Pancreas (tissue), 10 donors: ENCODE measurements at regions not wholly inside any gene's neighbourhood (a gene's known extent, or its start where the extent isn't known, plus 50 kb on each side); places are given as distances from the start of the nearest gene placed in this dataset.

Experiments
- ATAC-seq, 4 donors: fragments of 200-7000 bp; cut with Tn5 transposase; one replicate each; pipeline versions ENCODE4 v1.8.0 to v1.9.1; 2020; ENCODE audit warnings: mild to moderate bottlenecking in 4 of 4, moderate library complexity in 4 of 4
- DNase-seq, 6 donors: peaks; one replicate each; pipeline ENCODE4 v3.0.0-alpha.2; 2020
- FAIRE-seq: peaks from 2 replicates; lab custom pipeline; 2012; peaks lifted over from hg19 to GRCh38; lab: Jason Lieb, UNC
- H3K27ac ChIP-seq, 4 donors: fragments of 200-600 bp; sonication (generic); 1 replicate in 3 of 4; 2 replicates in 1 of 4; pipeline versions ENCODE4 v1.5.0 to v1.8.0; 2020
- H3K27me3 ChIP-seq, 4 donors: fragments of 200-600 bp; one replicate each; pipeline ENCODE4 v1.8.0; 2021
- H3K36me3 ChIP-seq, 3 donors: fragments of 200-600 bp; sonication (generic) in 1 of 3; one replicate each; pipeline versions ENCODE4 v1.5.0 to v1.8.0; 2020 to 2021
- H3K4me1 ChIP-seq, 3 donors: fragments of 200-600 bp; one replicate each; pipeline ENCODE4 v1.8.0; 2021
- H3K4me3 ChIP-seq, 4 donors: fragments of 200-600 bp; sonication (generic) in 2 of 4; one replicate each; pipeline versions ENCODE4 v1.5.0 to v1.8.0; 2020 to 2021
- H3K9me3 ChIP-seq, 4 donors: fragments of 200-600 bp; one replicate each; pipeline ENCODE4 v1.8.0; 2021
- CTCF ChIP-seq, 4 donors: fragments of 200-600 bp; sonication (generic) in 3 of 4; IDR thresholded peaks; one replicate each; pipeline versions ENCODE4 v1.5.0 to v1.8.0; 2021; ENCODE audit warnings: antibody characterized with exemption in 4 of 4
- WGBS, 2 donors: extraction: QIAGEN DNeasy Blood & Tissue Kit; methylation state at CpG; one replicate each; pipeline ENCODE4 v1.1.7; 2013; 5-methylcytosine and 5-hydroxymethylcytosine counted together
- intact Hi-C, 3 donors: fragments of 100-400 bp; cut with DNase I; formaldehyde crosslinking; loops; one replicate each; pipeline versions ENCODE4 v1.11.1 to v1.14.2; 2022
- donor health status: healthy with polysubstance abuse.
- donor health status: DM: no; HTN: no; CAD: no; lungs with moderate emphysema.
- donor health status: DM: no; HTN: no; CAD: no.
- donor health status: control.
- donor health status: control.
- donor health status: Bipolar disorder and iron deficiency.
- donor health status: DM: yes; HTN: yes; CAD: no.
- donor health status: DM: no; HTN: no; CAD: no.
- donor health status: DM: no; HTN: no; CAD: no.
- donor health status: DM: yes; HTN: yes; CAD: no.

DNA sequence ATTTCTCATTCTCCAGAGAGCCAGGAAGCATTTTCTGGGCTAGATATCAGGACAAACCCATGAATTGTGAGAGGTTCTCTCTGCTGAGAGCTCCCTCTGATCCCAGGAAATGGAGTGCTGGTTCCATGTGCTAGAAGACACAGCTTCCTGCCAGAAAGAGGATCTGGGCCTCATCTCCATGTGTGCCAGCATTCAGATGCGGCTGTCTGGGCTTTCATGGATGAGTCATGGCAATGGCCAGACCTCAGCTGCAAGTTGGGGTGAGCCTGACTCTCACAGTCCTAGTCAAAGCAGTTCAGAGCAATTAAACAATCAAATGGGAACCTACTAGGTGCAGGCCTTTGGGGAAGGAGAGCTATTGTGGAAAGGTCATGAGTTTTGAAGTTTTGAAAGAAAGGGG lies 82.3 kb upstream of the EED start:
- ATAC-seq (peak in 3 of 4 donors; percentile 60 to 81 (median 67)), FAIRE-seq (no peak), DNase-seq (peak in 1 of 6 donors; percentile 26)
- WGBS, 2 donors, result 75 to 81% methylated on average over 1 of the region's 1 CpG
- intact Hi-C loops, result loop anchor here in 1 of 3 donors (10.0 kb wide), 1 partner anchor 87 kb away; no protein-coding TSS in a partner anchor
- Histone ChIP-seq H3K4me1 (peaks cover 0 to 7% (median 5%) of the 10 kb centered on the region in 3 donors), H3K9me3 (no peaks in the 10 kb centered on the region), H3K4me3 (no peak overlapping the region), H3K27me3 (no peaks in the 10 kb centered on the region), H3K27ac (no peak overlapping the region), H3K36me3 (no peaks in the 10 kb centered on the region)
- no peak for TF ChIP-seq CTCF (IDR thresholded peaks at IDR 0.05)

GRCh38 chr11:86161837-86162236 lies 82.7 kb upstream of the EED start:
- Histone ChIP-seq H3K4me3 (no peak overlapping the region), H3K27ac (no peak overlapping the region), H3K9me3 (no peaks in the 10 kb centered on the region), H3K27me3 (no peaks in the 10 kb centered on the region), H3K36me3 (no peaks in the 10 kb centered on the region), H3K4me1 (peaks cover 0 to 7% (median 5%) of the 10 kb centered on the region in 3 donors)
- WGBS, 2 donors, result 77 to 81% methylated on average over 2 of the region's 2 CpGs
- peak in 2 of 4 donors; percentile 23 to 42 for ATAC-seq
- intact Hi-C loops, result loop anchor here in 1 of 3 donors (10.0 kb wide), 1 partner anchor 87 kb away; no protein-coding TSS in a partner anchor
- DNase-seq, result no peak
- FAIRE-seq, result no peak
- no peak for TF ChIP-seq CTCF (IDR thresholded peaks at IDR 0.05)

DNA sequence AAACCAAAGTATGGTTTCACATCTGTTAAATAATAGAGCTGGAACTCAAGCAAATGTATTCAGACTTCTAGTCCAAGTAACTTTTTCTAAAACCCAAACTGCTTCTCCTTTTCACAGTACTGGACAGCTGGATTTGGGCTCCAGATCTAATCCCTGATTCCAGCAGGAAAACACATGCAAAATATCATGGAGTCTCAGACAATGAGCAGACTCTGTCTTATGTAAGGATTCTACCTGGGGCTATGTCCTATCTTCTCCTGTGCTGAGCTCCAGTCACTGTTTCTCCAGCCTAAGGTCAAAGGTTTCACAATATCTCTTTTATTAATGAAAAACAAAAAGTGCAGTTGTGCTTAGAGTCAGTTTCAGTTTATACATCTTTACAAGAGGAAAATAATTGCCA lies 83.2 kb upstream of the EED start:
- no peak overlapping the region for H3K4me3 ChIP-seq
- H3K4me1 ChIP-seq, result peaks cover 0 to 7% (median 5%) of the 10 kb centered on the region in 3 donors
- intact Hi-C loops, result loop anchor here in 1 of 3 donors (10.0 kb wide), 1 partner anchor 87 kb away; no protein-coding TSS in a partner anchor
- H3K36me3 ChIP-seq, result no peaks in the 10 kb centered on the region
- no peak overlapping the region for H3K27ac ChIP-seq
- TF ChIP-seq CTCF (IDR thresholded peaks at IDR 0.05), result no peak
- FAIRE-seq, result no peak
- H3K9me3 ChIP-seq, result no peaks in the 10 kb centered on the region
- DNase-seq, result no peak
- no peak for ATAC-seq
- no peaks in the 10 kb centered on the region for H3K27me3 ChIP-seq

DNA sequence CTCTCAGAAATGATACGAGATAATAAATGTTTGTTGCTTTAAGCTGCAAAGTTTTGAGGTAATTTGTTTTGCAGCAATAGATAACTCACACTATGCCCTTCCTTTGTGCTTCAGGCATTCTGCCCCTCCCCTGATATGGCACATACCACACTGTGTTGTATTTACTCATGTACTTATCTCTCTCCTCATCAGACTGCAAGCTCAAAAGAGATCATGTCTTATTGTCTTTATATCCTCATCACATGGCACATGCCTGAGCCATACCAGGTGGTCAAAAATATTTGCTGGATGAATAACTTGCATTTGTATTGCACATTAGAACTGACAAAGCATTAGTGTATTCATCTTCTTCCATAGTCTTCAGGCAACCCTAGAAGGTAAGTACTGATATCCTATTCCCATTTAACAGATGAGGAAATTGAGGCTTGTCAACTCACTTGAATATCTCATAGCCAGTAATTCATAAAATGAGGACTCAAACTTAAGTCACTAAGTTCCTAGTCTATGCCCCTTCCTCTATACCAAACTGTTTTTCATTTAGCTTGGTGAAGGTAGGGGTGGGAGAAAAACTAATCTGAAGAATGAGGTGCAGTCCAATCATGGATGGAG lies 83.9 kb upstream of the EED start:
- Histone ChIP-seq H3K4me3 (no peak overlapping the region), H3K9me3 (no peaks in the 10 kb centered on the region), H3K4me1 (peaks cover 0 to 7% (median 5%) of the 10 kb centered on the region in 3 donors), H3K27ac (no peak overlapping the region), H3K36me3 (no peaks in the 10 kb centered on the region), H3K27me3 (no peaks in the 10 kb centered on the region)
- peak in 1 of 4 donors; percentile 35 for ATAC-seq
- no peak for FAIRE-seq
- no peak for TF ChIP-seq CTCF (IDR thresholded peaks at IDR 0.05)
- no peak for DNase-seq
- intact Hi-C loops, result loop anchor here in 1 of 3 donors (10.0 kb wide), 1 partner anchor 86 kb away; no protein-coding TSS in a partner anchor
- WGBS, 2 donors, result 25 to 27% methylated on average over 1 of the region's 1 CpG

- TF ChIP-seq CTCF (IDR thresholded peaks at IDR 0.05), result no peak
- DNase-seq (no peak), FAIRE-seq (no peak), ATAC-seq (no peak)
- Histone ChIP-seq H3K9me3 (no peaks in the 10 kb centered on the region), H3K27ac (no peak overlapping the region), H3K27me3 (no peaks in the 10 kb centered on the region), H3K36me3 (no peaks in the 10 kb centered on the region), H3K4me3 (no peak overlapping the region), H3K4me1 (peaks cover 0 to 7% (median 5%) of the 10 kb centered on the region in 3 donors)
- 71 to 83% methylated on average over 3 of the region's 3 CpGs for WGBS, 2 donors
- intact Hi-C loops, result no loop called here
Measured at GRCh38 chr11:86159581-86159891, 85.0 kb upstream of the EED start.
